NCI-H526 treated with DMSO at 0.1 percent for 48 hours (cell line): ENCODE measurements at regions not wholly inside any gene's neighbourhood (a gene's known extent, or its start where the extent isn't known, plus 50 kb on each side); places are given as distances from the start of the nearest gene placed in this dataset.

ENCODE experiments used
- DNase-seq: peaks from one replicate; lab custom pipeline; 2025; lab: John Stamatoyannopoulos, UW

- DNase-seq, result peak; percentile 51
Observed at GRCh38 chr4:24419181-24420034, 164.9 kb downstream of the DHX15 start.

DNA sequence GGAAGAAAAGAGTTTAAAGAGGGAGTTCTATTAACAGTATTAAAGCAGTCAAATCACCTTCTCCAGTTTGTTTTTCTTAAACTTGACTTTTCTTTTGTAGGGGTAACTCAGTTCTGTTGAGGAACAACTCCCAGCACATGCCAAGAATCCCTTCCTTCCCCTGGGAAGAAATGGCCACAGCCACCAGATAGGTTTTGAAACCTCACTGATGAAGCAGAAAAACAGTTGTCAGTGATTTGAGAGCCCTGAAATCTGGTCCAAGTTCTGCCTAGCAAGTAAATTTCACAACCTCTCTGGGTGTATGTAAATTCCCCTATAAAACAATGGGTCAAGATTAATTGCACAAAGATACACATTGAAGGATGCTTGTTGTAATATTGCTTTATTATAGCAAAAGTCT lies 167.1 kb downstream of the DHX15 start:
- DNase-seq, result no peak

DNA sequence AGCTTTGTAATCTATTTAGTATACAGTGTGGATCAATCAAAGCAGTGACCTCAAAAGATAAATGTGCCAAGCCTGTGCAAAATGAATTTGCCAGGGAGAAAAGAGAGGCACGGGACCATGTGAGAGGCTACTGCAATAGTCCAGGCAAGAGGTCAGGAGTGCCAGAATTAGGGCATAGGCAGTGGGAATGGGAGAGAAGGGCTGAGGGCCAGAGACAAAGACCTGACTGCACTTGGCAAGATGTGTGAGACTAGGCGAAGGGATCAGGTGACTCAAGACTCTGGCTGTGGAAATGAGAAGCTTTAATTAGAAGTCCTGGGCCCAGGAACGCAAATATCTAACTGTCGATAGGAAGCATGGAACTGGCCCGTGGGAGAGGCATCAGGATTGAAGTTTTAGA lies 168.1 kb downstream of the DHX15 start:
- no peak for DNase-seq

GRCh38 chr4:24413311-24413784 lies 171.0 kb downstream of the DHX15 start:
- DNase-seq, result no peak

GRCh38 chr4:24411806-24412205 lies 172.5 kb downstream of the DHX15 start:
- DNase-seq, result no peak

DNA sequence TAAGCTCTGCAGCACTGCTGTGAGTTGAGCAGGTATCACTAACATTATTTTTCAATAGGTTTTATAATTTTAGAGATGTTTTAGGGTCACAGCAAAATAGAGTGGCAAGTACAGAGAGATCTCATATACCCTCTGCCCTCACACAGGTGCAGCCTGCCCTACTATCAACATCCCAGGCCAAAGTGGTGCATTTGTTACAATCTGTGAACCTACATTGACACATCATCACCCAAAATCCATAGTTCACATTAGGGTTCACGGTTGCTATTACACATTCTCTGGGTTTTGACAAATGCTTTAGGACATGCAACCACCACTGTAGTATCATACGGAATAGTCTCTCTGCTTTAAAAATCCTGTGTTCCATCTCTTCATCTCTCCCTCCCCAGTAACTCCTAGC lies 173.1 kb downstream of the DHX15 start:
- no peak for DNase-seq

GRCh38 chr4:24408640-24409039 lies 175.7 kb downstream of the DHX15 start:
- DNase-seq, result no peak

DNA sequence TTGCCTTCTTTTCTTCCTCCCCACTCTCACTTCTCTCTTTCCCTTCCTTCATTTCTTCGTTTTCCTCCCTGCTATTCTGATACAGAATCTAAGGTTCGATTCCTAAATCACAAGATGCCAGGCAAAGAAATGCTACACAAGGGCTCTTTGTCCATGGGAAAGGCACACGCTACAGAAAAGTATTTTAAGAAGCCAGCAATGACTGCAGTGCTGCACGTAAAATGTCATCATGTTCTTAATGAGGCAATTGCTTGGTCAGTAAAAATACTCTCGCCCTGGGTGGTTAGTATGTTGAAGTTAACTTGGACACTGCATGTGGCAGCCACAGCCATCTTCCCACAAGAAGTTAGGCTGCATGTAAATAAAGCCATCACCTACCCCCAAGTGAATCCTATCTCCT lies 178.4 kb downstream of the DHX15 start:
- no peak for DNase-seq

- DNase-seq, result no peak
Observed at GRCh38 chr4:24405341-24405740, 179.0 kb downstream of the DHX15 start.

- DNase-seq, result no peak
Observed at GRCh38 chr4:24404281-24404680, 180.1 kb downstream of the DHX15 start.

DNA sequence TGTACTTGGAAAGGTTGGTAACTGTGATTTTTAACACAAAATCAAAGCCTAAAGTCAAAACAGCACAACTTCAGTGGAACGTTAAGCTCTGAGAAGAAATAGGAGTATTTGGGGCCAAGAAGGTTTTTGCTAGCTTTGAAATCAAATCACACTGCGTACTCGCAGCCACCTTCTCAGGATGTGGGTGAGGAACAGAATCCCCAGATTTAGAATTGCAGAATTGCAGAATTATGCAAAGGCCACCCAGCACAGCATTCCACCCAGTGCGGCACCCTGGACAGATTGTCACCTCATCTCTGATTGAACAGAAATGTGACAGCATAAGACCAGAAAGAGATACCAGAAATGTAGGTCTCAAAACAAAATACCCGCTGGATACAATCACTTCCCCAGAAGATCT lies 181.1 kb downstream of the DHX15 start:
- no peak for DNase-seq

- no peak for DNase-seq
Observed at GRCh38 chr4:24400537-24400936, 183.8 kb downstream of the DHX15 start.

DNA sequence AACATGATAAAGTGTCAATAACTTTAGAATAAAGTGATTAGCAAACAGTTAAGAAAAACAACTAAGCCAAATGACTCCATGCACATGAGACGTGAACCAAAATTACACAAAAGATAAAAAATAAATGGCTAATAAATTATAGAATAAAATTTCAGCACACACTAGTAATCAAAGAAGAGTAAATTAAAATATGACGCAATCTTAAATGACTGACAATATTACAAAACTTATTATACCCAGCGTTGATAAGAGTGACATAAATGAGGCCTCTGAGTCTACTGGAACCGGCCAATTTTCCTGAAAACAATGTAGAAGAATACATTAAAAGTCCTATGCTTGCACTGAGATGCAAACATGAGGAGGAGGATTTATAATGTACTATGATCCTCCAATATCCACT lies 187.4 kb downstream of the DHX15 start:
- no peak for DNase-seq

DNA sequence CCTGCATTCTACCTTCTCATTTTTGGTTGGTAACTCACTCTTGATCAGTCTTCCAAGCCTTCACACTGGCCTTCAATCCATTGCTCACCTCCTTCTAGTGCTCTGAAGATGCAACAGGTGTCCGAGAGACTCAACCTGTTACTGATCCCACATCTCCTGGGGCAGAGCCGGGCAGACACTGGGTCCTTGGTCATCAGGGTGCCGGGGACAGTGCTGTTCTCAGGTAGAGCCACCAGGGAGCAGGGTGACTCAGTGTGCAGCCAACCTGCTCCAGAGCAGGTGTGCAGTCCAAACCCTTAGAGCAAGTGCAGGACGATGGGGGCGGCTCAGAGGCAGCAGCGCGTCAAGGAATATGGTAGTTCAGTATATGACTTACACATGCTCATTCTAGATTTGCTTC lies 188.4 kb downstream of the DHX15 start:
- DNase-seq, result no peak

DNA sequence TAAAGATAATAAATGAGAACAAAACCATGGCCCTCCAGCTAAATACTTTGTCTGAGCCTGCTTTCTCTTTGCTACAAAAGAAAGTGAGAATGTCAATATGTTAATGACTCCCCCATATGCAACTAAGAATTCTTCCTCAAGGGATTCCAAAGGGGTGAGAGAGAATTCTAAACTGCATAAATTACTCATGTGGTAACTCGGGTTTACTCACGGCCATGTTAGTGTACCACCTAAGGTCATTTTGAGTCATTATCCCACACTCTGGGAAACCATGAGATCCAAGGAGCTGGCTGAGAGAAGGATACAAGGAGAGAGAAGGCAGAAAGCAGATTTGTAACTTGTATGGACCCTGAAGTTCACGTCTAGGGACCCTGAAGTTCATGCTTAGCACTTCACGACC lies 190.3 kb downstream of the DHX15 start:
- DNase-seq, result no peak

GRCh38 chr4:24392613-24393012 lies 191.7 kb downstream of the DHX15 start:
- DNase-seq, result no peak

- no peak for DNase-seq
Observed at GRCh38 chr4:24382381-24382780, 202.0 kb downstream of the DHX15 start.

GRCh38 chr4:24380957-24381665 lies 203.2 kb downstream of the DHX15 start:
- DNase-seq, result no peak

GRCh38 chr4:24373704-24374103 lies 210.7 kb downstream of the DHX15 start:
- no peak for DNase-seq

DNA sequence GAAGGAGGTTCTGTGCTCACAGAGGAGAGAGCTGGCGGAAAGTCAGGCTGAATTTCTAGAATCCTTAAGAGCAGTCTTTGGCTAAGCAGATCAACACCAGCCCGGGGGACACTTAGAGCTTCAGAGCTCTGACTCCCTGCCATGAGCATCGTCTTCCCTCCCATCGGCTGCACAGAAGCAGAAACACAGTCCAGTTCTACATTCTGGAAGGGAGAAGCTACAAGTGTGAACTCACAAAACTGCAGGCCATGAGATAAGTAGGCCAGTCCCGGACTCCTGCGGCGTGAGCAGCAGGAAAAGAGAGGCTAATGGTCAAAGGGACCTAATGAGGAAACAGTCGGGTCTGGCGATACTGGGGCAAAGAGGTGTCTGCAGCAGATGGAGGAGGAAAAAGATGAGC lies 211.5 kb downstream of the DHX15 start:
- DNase-seq, result no peak

DNA sequence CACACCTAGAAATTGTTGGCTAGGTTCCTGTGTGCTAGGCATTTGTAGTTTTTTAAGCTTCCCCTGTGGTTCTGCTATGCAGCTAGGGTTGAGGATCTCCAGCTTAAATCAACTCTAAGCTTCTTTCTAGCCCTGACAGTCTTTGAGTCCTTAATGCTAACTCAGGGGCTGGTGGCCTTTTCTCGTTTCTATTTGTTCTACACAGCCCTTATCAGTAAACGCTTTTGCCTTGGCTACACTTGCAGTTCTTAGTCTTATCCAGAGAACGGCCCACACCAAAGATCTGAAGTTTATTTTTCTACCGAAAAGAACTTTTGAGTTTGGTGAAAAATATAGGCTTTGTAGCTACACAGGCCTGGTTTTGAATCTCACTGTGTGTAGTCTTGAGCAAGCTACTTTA lies 212.0 kb downstream of the DHX15 start:
- no peak for DNase-seq

- DNase-seq, result no peak
Observed at GRCh38 chr4:24370421-24370820, 213.9 kb downstream of the DHX15 start.

DNA sequence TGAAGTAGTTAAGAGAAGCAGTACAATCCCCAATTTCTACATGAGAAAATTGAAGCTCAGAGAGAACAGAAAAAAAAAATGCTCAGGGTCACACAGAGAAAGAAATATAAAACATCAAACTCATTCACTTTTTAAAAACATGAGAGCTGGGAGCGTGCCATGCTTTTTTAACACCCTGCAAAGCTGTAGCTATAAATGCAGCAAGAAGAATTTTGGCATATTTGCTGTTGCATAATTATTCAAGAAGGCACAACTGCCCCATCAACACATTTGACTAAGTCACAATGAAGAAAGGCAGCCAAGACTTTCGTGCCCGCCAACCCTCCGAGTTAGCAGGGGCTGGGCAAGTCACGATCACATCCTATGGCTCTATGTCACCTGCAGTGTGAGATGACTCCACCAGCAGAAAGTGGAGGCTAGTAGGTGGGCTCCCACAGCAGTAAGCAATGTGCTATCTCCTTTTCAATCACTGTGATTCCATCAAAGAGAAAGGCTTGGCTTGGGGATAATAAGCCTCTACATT lies 214.8 kb downstream of the DHX15 start:
- DNase-seq, result no peak
